SK-N-MC (cell line): ENCODE measurements at regions not wholly inside any gene's neighbourhood (a gene's known extent, or its start where the extent isn't known, plus 50 kb on each side); places are given as distances from the start of the nearest gene placed in this dataset.

Experiments used
- EZH2 ChIP-seq: fragments of 200-600 bp; sonication (generic); IDR thresholded peaks from one replicate; pipeline ENCODE4 v1.6.1; 2017; ENCODE audit warnings: antibody characterized with exemption
- FOXP2 ChIP-seq: optimal IDR thresholded peaks from 2 replicates; pipeline ENCODE3; 2011; ENCODE audit warnings: mild to moderate bottlenecking, moderate library complexity; ENCODE audit not compliant: insufficient read depth; ENCODE audit errors: extremely low read length, control extremely low read depth
- POLR2AphosphoS5 ChIP-seq: IDR thresholded peaks from 2 replicates; pipeline ENCODE4 v1.6.1; 2012; ENCODE audit warnings: mild to moderate bottlenecking, low read depth, low read length, borderline replicate concordance

- TF ChIP-seq EZH2 (no peak), FOXP2 (no peak), POLR2AphosphoS5 (no peak)
These were observed 105.5 kb upstream of the CELF4 start for GRCh38 chr18:37671119-37671518.
